ENCODE measurements at regions not wholly inside any gene's neighbourhood (a gene's known extent, or its start where the extent isn't known, plus 50 kb on each side); places are given as distances from the start of the nearest gene placed in this dataset.

DNA sequence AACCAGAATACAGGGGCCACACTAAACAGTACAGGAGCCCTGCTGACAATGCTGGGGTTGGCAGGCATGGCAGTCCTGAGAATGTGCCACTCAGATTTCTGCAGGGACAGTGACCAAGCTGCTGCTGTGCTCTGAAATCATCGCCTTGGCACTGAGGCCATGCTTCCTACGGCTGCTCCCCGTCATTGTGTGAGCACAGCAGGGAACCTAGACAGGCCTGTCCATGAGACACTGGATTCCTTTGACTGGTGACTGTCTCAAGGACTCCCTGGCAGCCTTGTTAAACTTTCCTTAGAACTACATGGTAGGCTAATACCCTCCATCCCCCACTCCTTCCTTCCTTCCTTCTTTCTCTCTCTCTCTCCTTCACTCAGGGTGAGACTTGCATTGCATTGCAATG lies 111.4 kb downstream of the LUZP4 start:
- TF ChIP-seq CTCF (IDR thresholded peaks at IDR 0.05; ENCODE audit: low read depth, low read length, missing input control), result no peak
- TF ChIP-seq TAF1 (conservative IDR thresholded peaks at IDR 0.05), result no peak
- TF ChIP-seq GABPA (IDR thresholded peaks at IDR 0.05 in 1 of 2, conservative IDR thresholded peaks at IDR 0.05 in 1 of 2), result no peak
- no peak for TF ChIP-seq YY1 (IDR thresholded peaks at IDR 0.05)
- TF ChIP-seq JUND (IDR thresholded peaks at IDR 0.05), result no peak
- TF ChIP-seq MAX (IDR thresholded peaks at IDR 0.05), result no peak
- TF ChIP-seq RXRA (IDR thresholded peaks at IDR 0.05), result no peak
- TF ChIP-seq, protein P1, sequence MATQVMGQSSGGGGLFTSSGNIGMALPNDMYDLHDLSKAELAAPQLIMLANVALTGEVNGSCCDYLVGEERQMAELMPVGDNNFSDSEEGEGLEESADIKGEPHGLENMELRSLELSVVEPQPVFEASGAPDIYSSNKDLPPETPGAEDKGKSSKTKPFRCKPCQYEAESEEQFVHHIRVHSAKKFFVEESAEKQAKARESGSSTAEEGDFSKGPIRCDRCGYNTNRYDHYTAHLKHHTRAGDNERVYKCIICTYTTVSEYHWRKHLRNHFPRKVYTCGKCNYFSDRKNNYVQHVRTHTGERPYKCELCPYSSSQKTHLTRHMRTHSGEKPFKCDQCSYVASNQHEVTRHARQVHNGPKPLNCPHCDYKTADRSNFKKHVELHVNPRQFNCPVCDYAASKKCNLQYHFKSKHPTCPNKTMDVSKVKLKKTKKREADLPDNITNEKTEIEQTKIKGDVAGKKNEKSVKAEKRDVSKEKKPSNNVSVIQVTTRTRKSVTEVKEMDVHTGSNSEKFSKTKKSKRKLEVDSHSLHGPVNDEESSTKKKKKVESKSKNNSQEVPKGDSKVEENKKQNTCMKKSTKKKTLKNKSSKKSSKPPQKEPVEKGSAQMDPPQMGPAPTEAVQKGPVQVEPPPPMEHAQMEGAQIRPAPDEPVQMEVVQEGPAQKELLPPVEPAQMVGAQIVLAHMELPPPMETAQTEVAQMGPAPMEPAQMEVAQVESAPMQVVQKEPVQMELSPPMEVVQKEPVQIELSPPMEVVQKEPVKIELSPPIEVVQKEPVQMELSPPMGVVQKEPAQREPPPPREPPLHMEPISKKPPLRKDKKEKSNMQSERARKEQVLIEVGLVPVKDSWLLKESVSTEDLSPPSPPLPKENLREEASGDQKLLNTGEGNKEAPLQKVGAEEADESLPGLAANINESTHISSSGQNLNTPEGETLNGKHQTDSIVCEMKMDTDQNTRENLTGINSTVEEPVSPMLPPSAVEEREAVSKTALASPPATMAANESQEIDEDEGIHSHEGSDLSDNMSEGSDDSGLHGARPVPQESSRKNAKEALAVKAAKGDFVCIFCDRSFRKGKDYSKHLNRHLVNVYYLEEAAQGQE (IDR thresholded peaks at IDR 0.05), result no peak
- no peak for TF ChIP-seq ATF3 (IDR thresholded peaks at IDR 0.05)
- TF ChIP-seq FOXA2 (IDR thresholded peaks at IDR 0.05), result no peak
- no peak for TF ChIP-seq RAD21 (IDR thresholded peaks at IDR 0.05)
- TF ChIP-seq, protein P2, sequence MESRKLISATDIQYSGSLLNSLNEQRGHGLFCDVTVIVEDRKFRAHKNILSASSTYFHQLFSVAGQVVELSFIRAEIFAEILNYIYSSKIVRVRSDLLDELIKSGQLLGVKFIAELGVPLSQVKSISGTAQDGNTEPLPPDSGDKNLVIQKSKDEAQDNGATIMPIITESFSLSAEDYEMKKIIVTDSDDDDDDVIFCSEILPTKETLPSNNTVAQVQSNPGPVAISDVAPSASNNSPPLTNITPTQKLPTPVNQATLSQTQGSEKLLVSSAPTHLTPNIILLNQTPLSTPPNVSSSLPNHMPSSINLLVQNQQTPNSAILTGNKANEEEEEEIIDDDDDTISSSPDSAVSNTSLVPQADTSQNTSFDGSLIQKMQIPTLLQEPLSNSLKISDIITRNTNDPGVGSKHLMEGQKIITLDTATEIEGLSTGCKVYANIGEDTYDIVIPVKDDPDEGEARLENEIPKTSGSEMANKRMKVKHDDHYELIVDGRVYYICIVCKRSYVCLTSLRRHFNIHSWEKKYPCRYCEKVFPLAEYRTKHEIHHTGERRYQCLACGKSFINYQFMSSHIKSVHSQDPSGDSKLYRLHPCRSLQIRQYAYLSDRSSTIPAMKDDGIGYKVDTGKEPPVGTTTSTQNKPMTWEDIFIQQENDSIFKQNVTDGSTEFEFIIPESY (IDR thresholded peaks at IDR 0.05), result no peak
- TF ChIP-seq EGR1 (IDR thresholded peaks at IDR 0.05; ENCODE audit: low read depth in 2 of 2), result no peak
- TF ChIP-seq FOXA1 (IDR thresholded peaks at IDR 0.05), result no peak
